Endothelial cell of umbilical vein (primary cell): ENCODE measurements at regions not wholly inside any gene's neighbourhood (a gene's known extent, or its start where the extent isn't known, plus 50 kb on each side); places are given as distances from the start of the nearest gene placed in this dataset.

Experiments
- BruUV-seq: library from RNA; stranded (reverse); fragments of 400-500 nt; replicated peaks from 2 replicates; lab custom pipeline; 2021; lab: Mats Ljungman, UMichigan
- CTCF ChIA-PET: fragments of 300-600, 350-600 bp; sonication (Branson Sonifier 250); formaldehyde crosslinking; loops from one replicate; lab custom pipeline; 2021; ENCODE audit warnings: antibody characterized with exemption, inconsistent platforms; lab: Charles Lee
- POLR2A ChIA-PET: fragments of 300-600, 350-600 bp; sonication (Branson Sonifier 250); formaldehyde crosslinking; loops from one replicate; lab custom pipeline; 2021; ENCODE audit warnings: antibody characterized with exemption, inconsistent platforms; lab: Charles Lee
- DNase-seq: peaks from one replicate; pipeline ENCODE4 v3.0.0-alpha.2; 2011; ENCODE audit warnings: low read depth, low spot score
- FAIRE-seq: peaks from 2 replicates; lab custom pipeline; 2011; peaks lifted over from hg19 to GRCh38; lab: Jason Lieb, UNC
- H2AFZ ChIP-seq: 2 replicates; pipeline ENCODE4 v1.6.0; 2012; ENCODE audit warnings: low read depth, low read length, control low read depth, inconsistent platforms
- H3K27ac ChIP-seq: 2 replicates; pipeline ENCODE4 v1.5.1; 2011; ENCODE audit warnings: low read depth, mild to moderate bottlenecking, control low read depth, low read length, moderate library complexity; ENCODE audit not compliant: insufficient read depth
- H3K27me3 ChIP-seq, 2 experiments: 2 replicates each; pipeline versions ENCODE4 v1.6.0 to v1.6.1; 2011; ENCODE audit warnings: low read length in 2 of 2, mixed read lengths in 1 of 2; ENCODE audit not compliant: control insufficient read depth in 2 of 2, insufficient read depth in 2 of 2
- H3K36me3 ChIP-seq, 2 experiments: 2 replicates in 1 of 2; 3 replicates in 1 of 2; pipeline ENCODE4 v1.5.1; 2011; ENCODE audit warnings: low read length in 2 of 2, mild to moderate bottlenecking in 1 of 2, moderate library complexity in 1 of 2; ENCODE audit not compliant: control insufficient read depth in 2 of 2, insufficient read depth in 2 of 2; ENCODE audit errors: extremely low read depth in 1 of 2
- H3K4me1 ChIP-seq: 3 replicates; pipeline ENCODE4 v1.5.1; 2011; ENCODE audit warnings: mild to moderate bottlenecking, low read length; ENCODE audit not compliant: control insufficient read depth, insufficient read depth; ENCODE audit errors: extremely low read depth
- H3K4me2 ChIP-seq: 2 replicates; pipeline ENCODE4 v1.6.1; 2011; ENCODE audit warnings: low read length, control low read depth, mixed read lengths; ENCODE audit not compliant: insufficient read depth
- H3K4me3 ChIP-seq, 3 experiments: fragments of 200-600 bp in 1 of 3; sonication (generic), shearing (Covaris generic) in 1 of 3; replicated peaks in 1 of 3; 2 replicates each; pipeline ENCODE4 v1.5.1; 2011 to 2016; ENCODE audit warnings: control low read depth in 3 of 3, low read length in 3 of 3, mild to moderate bottlenecking in 2 of 3, inconsistent platforms in 1 of 3, low read depth in 1 of 3, moderate library complexity in 1 of 3; ENCODE audit not compliant: insufficient read depth in 1 of 3
- H3K79me2 ChIP-seq: 2 replicates; pipeline ENCODE4 v1.6.0; 2012; ENCODE audit warnings: low read length, inconsistent platforms; ENCODE audit not compliant: control insufficient read depth, insufficient read depth
- H3K9ac ChIP-seq: replicated peaks from 2 replicates; pipeline ENCODE3; 2011; ENCODE audit warnings: low read length, control low read depth; ENCODE audit not compliant: insufficient read depth; ENCODE audit errors: extremely low read depth
- H3K9me1 ChIP-seq: replicated peaks from 3 replicates; pipeline ENCODE4 v1.6.0; 2011; ENCODE audit warnings: mild to moderate bottlenecking, low read length; ENCODE audit not compliant: control insufficient read depth, insufficient read depth; ENCODE audit errors: extremely low read depth
- H3K9me3 ChIP-seq: replicated peaks from 2 replicates; pipeline ENCODE4 v1.5.1; 2012; ENCODE audit warnings: low read length, inconsistent platforms; ENCODE audit not compliant: control insufficient read depth, insufficient read depth
- H4K20me1 ChIP-seq: replicated peaks from 2 replicates; pipeline ENCODE3; 2011; ENCODE audit warnings: mild to moderate bottlenecking, low read length; ENCODE audit not compliant: control insufficient read depth, insufficient read depth; ENCODE audit errors: extremely low read depth
- EZH2 ChIP-seq: IDR thresholded peaks from 2 replicates; pipeline ENCODE4 v1.6.1; 2012; ENCODE audit warnings: borderline replicate concordance, low read depth, mild to moderate bottlenecking, moderate library complexity, low read length, inconsistent platforms; ENCODE audit not compliant: severe bottlenecking
- FOS ChIP-seq: IDR thresholded peaks from 2 replicates; pipeline ENCODE4 v1.6.1; 2011; ENCODE audit warnings: mild to moderate bottlenecking, low read length, moderate library complexity, borderline replicate concordance; ENCODE audit not compliant: insufficient read depth
- GATA2 ChIP-seq: IDR thresholded peaks from 2 replicates; pipeline ENCODE4 v1.7.0; 2011; ENCODE audit warnings: low read depth, mild to moderate bottlenecking, moderate library complexity, mixed read lengths, low read length; ENCODE audit not compliant: insufficient read length, insufficient read depth
- JUN ChIP-seq: IDR thresholded peaks from 2 replicates; pipeline ENCODE4 v1.6.1; 2011; ENCODE audit warnings: borderline replicate concordance, low read depth; ENCODE audit not compliant: insufficient read length, insufficient read depth
- MAX ChIP-seq: IDR thresholded peaks from 2 replicates; pipeline ENCODE4 v1.6.1; 2011; ENCODE audit not compliant: insufficient read depth, insufficient read length
- MYC ChIP-seq: IDR thresholded peaks from one replicate; pipeline ENCODE4 v1.6.1; 2011; ENCODE audit warnings: mild to moderate bottlenecking, low read depth, low read length
- POLR2A ChIP-seq: IDR thresholded peaks from 2 replicates; pipeline ENCODE4 v1.6.1; 2012; ENCODE audit warnings: low read depth, mild to moderate bottlenecking, control low read depth, low read length
- POLR2AphosphoS5 ChIP-seq: IDR thresholded peaks from 2 replicates; pipeline ENCODE4 v1.6.1; 2012; ENCODE audit warnings: low read depth, mild to moderate bottlenecking, control low read depth, low read length, moderate library complexity; ENCODE audit not compliant: insufficient read depth
- dilution Hi-C: fragments of 300-500 bp; cut with MboI; formaldehyde crosslinking; loops from one replicate; pipeline ENCODE4 v1.15.0; 2019; ENCODE audit warnings: low sequenced_read_pairs; ENCODE audit not compliant: extremely low pct_ligation_motif_present
- intact Hi-C: fragments of 100-400 bp; cut with micrococcal nuclease; formaldehyde crosslinking; loops from one replicate; pipeline ENCODE4 v1.10.0; 2022
- TF ChIP-seq, protein P1 (sequence below), 2 donors: IDR thresholded peaks; 1 replicate in 1 of 2; 2 replicates in 1 of 2; pipeline ENCODE4 v1.5.1; 2011; ENCODE audit warnings: low read length in 2 of 2, mild to moderate bottlenecking in 2 of 2, moderate library complexity in 2 of 2, control low read depth in 1 of 2, inconsistent platforms in 1 of 2, low read depth in 1 of 2; ENCODE audit not compliant: insufficient read depth in 1 of 2; ENCODE audit errors: extremely low read depth in 1 of 2

DNA sequence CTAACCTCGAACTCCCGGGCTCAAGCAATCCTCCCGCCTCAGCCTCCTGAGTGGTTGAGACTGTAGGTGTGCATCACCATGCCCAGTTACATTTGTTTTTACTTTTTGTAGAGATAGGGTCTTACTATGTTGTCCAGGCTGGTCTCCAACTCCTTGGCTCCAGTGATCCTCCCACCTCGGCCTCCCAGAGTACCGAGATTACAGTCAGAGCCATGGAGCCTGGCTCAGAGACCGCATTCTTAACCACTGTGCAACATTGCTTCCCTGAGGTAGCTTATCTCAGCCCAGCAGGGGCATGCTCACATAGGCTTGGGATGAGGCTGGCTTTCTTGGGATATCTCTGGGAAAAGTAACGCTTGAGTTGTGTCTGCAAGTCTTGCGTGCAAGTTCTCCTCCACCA is 99.7 kb downstream of the SPRY4 start:
- dilution Hi-C loops: no loop called here
- Histone ChIP-seq H3K27ac (no peak overlapping the region), H3K4me3 (no peak overlapping the region), H3K9ac (no peak overlapping the region), H3K36me3 (no peaks in the 10 kb centered on the region), H3K27me3 (no peaks in the 10 kb centered on the region), H2AFZ (no peak overlapping the region), H3K79me2 (no peaks in the 10 kb centered on the region), H3K9me3 (no peaks in the 10 kb centered on the region), H3K4me2 (no peak overlapping the region), H4K20me1 (no peaks in the 10 kb centered on the region), H3K9me1 (no peaks in the 10 kb centered on the region), H3K4me1 (peaks cover 26% of the 10 kb centered on the region)
- ChIA-PET POLR2A (no interaction called here), CTCF (interaction anchor here (1.3 kb wide), 1 partner anchor 51 kb away, joined by 3 read pairs; no protein-coding TSS in a partner anchor)
- TF ChIP-seq EZH2: no peak
- TF ChIP-seq MAX: no peak
- TF ChIP-seq POLR2AphosphoS5: no peak
- no peak for TF ChIP-seq POLR2A
- no peak for TF ChIP-seq JUN
- TF ChIP-seq, protein P1, sequence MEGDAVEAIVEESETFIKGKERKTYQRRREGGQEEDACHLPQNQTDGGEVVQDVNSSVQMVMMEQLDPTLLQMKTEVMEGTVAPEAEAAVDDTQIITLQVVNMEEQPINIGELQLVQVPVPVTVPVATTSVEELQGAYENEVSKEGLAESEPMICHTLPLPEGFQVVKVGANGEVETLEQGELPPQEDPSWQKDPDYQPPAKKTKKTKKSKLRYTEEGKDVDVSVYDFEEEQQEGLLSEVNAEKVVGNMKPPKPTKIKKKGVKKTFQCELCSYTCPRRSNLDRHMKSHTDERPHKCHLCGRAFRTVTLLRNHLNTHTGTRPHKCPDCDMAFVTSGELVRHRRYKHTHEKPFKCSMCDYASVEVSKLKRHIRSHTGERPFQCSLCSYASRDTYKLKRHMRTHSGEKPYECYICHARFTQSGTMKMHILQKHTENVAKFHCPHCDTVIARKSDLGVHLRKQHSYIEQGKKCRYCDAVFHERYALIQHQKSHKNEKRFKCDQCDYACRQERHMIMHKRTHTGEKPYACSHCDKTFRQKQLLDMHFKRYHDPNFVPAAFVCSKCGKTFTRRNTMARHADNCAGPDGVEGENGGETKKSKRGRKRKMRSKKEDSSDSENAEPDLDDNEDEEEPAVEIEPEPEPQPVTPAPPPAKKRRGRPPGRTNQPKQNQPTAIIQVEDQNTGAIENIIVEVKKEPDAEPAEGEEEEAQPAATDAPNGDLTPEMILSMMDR (IDR thresholded peaks at IDR 0.05; ENCODE audit: extremely low read depth in 1 of 2, insufficient read depth in 1 of 2, low read depth in 1 of 2, low read length in 2 of 2): no peak
- TF ChIP-seq FOS: no peak
- TF ChIP-seq GATA2: no peak
- no peak for TF ChIP-seq MYC
- BruUV-seq: no TSS peak
- intact Hi-C loops: no loop called here
- no peak for DNase-seq
- no peak for FAIRE-seq
